SU-DHL-6 (cell line): ENCODE measurements at regions not wholly inside any gene's neighbourhood (a gene's known extent, or its start where the extent isn't known, plus 50 kb on each side); places are given as distances from the start of the nearest gene placed in this dataset.

ENCODE experiments used
- H2AFZ ChIP-seq: fragments of 200-600 bp; sonication (generic); 2 replicates; pipeline ENCODE4 v1.6.1; 2014; ENCODE audit warnings: low read depth, mild to moderate bottlenecking, moderate library complexity, mixed read lengths, antibody characterized with exemption, low read length; ENCODE audit not compliant: severe bottlenecking
- H3F3A ChIP-seq: fragments of 200-600 bp; shearing (Covaris generic); 2 replicates; pipeline ENCODE4 v1.6.0; 2016; ENCODE audit warnings: antibody characterized with exemption, mild to moderate bottlenecking; ENCODE audit not compliant: insufficient read depth
- H3K27ac ChIP-seq: fragments of 200-600 bp; sonication (generic); 2 replicates; pipeline ENCODE4 v1.5.1; 2016; ENCODE audit warnings: low read depth, mild to moderate bottlenecking, low read length, moderate library complexity, mixed read lengths
- H3K27me3 ChIP-seq: fragments of 200-600 bp; sonication (generic), shearing (Covaris generic); 2 replicates; pipeline ENCODE4 v1.6.0; 2014; ENCODE audit warnings: mild to moderate bottlenecking, low read length
- H3K36me3 ChIP-seq: fragments of 200-600 bp; sonication (generic); 2 replicates; pipeline ENCODE4 v1.6.1; 2014; ENCODE audit warnings: mild to moderate bottlenecking, low read length, mixed read lengths
- H3K4me2 ChIP-seq: fragments of 300-600, 200-600 bp; shearing (Covaris generic), sonication (generic); 2 replicates; pipeline ENCODE4 v1.6.0; 2014; ENCODE audit warnings: low read length, low read depth, mild to moderate bottlenecking; ENCODE audit not compliant: poor library complexity, severe bottlenecking
- H3K4me3 ChIP-seq: fragments of 200-600 bp; sonication (generic); 2 replicates; pipeline ENCODE4 v1.5.1; 2014; ENCODE audit warnings: antibody characterized with exemption, low read length, mild to moderate bottlenecking, mixed read lengths; ENCODE audit not compliant: insufficient read depth, poor library complexity, severe bottlenecking
- H3K79me2 ChIP-seq: fragments of 200-600 bp; sonication (generic); 2 replicates; pipeline ENCODE4 v1.6.1; 2014; ENCODE audit warnings: mild to moderate bottlenecking, low read length, moderate library complexity; ENCODE audit not compliant: insufficient read depth
- H3K9ac ChIP-seq: fragments of 200-600 bp; sonication (generic); 2 replicates; pipeline ENCODE4 v1.7.0; 2014; ENCODE audit warnings: mild to moderate bottlenecking, low read length
- H3K9me2 ChIP-seq: fragments of 200-600 bp; sonication (generic); replicated peaks from 2 replicates; pipeline ENCODE4 v1.6.1; 2014; ENCODE audit warnings: low read length; ENCODE audit not compliant: insufficient read depth
- H3K9me3 ChIP-seq: fragments of 200-600 bp; sonication (generic); 2 replicates; pipeline ENCODE4 v1.6.1; 2014; ENCODE audit warnings: low read length, mixed read lengths; ENCODE audit not compliant: insufficient read depth
- H4K20me1 ChIP-seq: fragments of 200-600 bp; sonication (generic); 2 replicates; pipeline ENCODE4 v1.6.1; 2014; ENCODE audit warnings: low read depth, mild to moderate bottlenecking, antibody characterized with exemption, low read length, moderate library complexity, mixed read lengths
- EZH2phosphoT487 ChIP-seq: fragments of 200-600 bp; sonication (generic), shearing (Covaris generic); conservative IDR thresholded peaks from 2 replicates; pipeline ENCODE4 v1.6.1; 2018; ENCODE audit warnings: mild to moderate bottlenecking, antibody characterized with exemption, low read length, moderate library complexity, mixed read lengths
- TF ChIP-seq, protein P1 (sequence below): fragments of 200-600 bp; sonication (generic); IDR thresholded peaks from one replicate; pipeline ENCODE4 v1.5.1; 2017; ENCODE audit warnings: antibody characterized with exemption, mild to moderate bottlenecking, low read length, moderate library complexity; ENCODE audit not compliant: insufficient read depth, poor library complexity, severe bottlenecking

- Histone ChIP-seq H3K27me3 (no peaks in the 10 kb centered on the region), H3K9ac (no peak overlapping the region), H3K4me3 (no peak overlapping the region), H3K79me2 (no peaks in the 10 kb centered on the region), H3F3A (no peaks in the 10 kb centered on the region), H2AFZ (no peak overlapping the region), H3K27ac (no peak overlapping the region), H3K9me2 (no peaks in the 10 kb centered on the region), H3K4me2 (no peak overlapping the region), H4K20me1 (no peaks in the 10 kb centered on the region), H3K36me3 (no peaks in the 10 kb centered on the region), H3K9me3 (no peaks in the 10 kb centered on the region)
- no peak for TF ChIP-seq EZH2phosphoT487
Measured at GRCh38 chr21:40912375-40912774, 65.4 kb upstream of the DSCAM start.

GRCh38 chr21:40915114-40915513, 68.2 kb upstream of the DSCAM start:
- no peak overlapping the region for H3K4me3 ChIP-seq
- H2AFZ ChIP-seq = no peak overlapping the region
- no peaks in the 10 kb centered on the region for H3K9me3 ChIP-seq
- TF ChIP-seq, protein P1, sequence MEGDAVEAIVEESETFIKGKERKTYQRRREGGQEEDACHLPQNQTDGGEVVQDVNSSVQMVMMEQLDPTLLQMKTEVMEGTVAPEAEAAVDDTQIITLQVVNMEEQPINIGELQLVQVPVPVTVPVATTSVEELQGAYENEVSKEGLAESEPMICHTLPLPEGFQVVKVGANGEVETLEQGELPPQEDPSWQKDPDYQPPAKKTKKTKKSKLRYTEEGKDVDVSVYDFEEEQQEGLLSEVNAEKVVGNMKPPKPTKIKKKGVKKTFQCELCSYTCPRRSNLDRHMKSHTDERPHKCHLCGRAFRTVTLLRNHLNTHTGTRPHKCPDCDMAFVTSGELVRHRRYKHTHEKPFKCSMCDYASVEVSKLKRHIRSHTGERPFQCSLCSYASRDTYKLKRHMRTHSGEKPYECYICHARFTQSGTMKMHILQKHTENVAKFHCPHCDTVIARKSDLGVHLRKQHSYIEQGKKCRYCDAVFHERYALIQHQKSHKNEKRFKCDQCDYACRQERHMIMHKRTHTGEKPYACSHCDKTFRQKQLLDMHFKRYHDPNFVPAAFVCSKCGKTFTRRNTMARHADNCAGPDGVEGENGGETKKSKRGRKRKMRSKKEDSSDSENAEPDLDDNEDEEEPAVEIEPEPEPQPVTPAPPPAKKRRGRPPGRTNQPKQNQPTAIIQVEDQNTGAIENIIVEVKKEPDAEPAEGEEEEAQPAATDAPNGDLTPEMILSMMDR = no peak
- no peak for TF ChIP-seq EZH2phosphoT487
- H3K9ac ChIP-seq = no peak overlapping the region
- no peak overlapping the region for H3K4me2 ChIP-seq
- H3F3A ChIP-seq = no peaks in the 10 kb centered on the region
- no peaks in the 10 kb centered on the region for H3K36me3 ChIP-seq
- no peaks in the 10 kb centered on the region for H3K9me2 ChIP-seq
- H3K79me2 ChIP-seq = no peaks in the 10 kb centered on the region
- H3K27me3 ChIP-seq = no peaks in the 10 kb centered on the region
- no peak overlapping the region for H3K27ac ChIP-seq
- no peaks in the 10 kb centered on the region for H4K20me1 ChIP-seq

- Histone ChIP-seq H4K20me1 (no peaks in the 10 kb centered on the region), H3K4me2 (no peak overlapping the region), H2AFZ (no peak overlapping the region), H3K36me3 (no peaks in the 10 kb centered on the region), H3K27me3 (no peaks in the 10 kb centered on the region), H3K4me3 (no peak overlapping the region), H3K9ac (no peak overlapping the region), H3K9me3 (no peaks in the 10 kb centered on the region), H3F3A (no peaks in the 10 kb centered on the region), H3K79me2 (no peaks in the 10 kb centered on the region), H3K27ac (no peak overlapping the region), H3K9me2 (no peaks in the 10 kb centered on the region)
- TF ChIP-seq EZH2phosphoT487 = no peak
- TF ChIP-seq, protein P1 = no peak
Measured at GRCh38 chr21:40923407-40923806, 76.4 kb upstream of the DSCAM start.

DNA sequence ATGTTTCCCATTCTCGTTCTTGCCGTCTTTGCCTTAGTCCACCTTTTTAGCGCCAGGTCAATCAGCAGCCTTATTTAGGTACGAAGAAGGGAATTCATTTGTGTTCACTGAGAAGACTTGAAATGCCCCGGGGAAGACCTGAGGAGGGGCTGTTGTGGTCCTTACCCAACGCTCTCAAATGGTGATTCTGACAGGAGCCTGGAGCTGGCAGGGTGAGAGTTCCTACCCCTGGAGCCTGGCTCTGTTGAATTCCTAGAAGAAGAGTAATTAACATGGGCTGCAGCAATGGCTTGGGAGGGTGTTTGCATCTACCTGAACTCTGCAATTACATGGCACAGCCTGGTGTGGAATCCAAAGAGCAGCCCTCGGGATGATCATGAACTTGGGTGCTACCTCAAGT, 76.9 kb upstream of the DSCAM start:
- Histone ChIP-seq H2AFZ (no peak overlapping the region), H3K79me2 (no peaks in the 10 kb centered on the region), H3K9me3 (no peaks in the 10 kb centered on the region), H3K9me2 (no peaks in the 10 kb centered on the region), H3K9ac (no peak overlapping the region), H3K27me3 (no peaks in the 10 kb centered on the region), H4K20me1 (no peaks in the 10 kb centered on the region), H3K27ac (no peak overlapping the region), H3K4me2 (no peak overlapping the region), H3K4me3 (no peak overlapping the region), H3K36me3 (no peaks in the 10 kb centered on the region), H3F3A (no peaks in the 10 kb centered on the region)
- TF ChIP-seq, protein P1 = no peak
- no peak for TF ChIP-seq EZH2phosphoT487
